Activated CD8-positive, alpha-beta memory T cell treated with anti-CD3 and anti-CD28 coated beads, Interleukin-2, amount 50 U/mL, for 1 hour (primary cell): ENCODE measurements at regions not wholly inside any gene's neighbourhood (a gene's known extent, or its start where the extent isn't known, plus 50 kb on each side); places are given as distances from the start of the nearest gene placed in this dataset.

Source experiments
- DNase-seq: peaks from one replicate; pipeline ENCODE4 v3.0.0-alpha.2; 2020; ENCODE audit errors: extremely low read depth

- no peak for DNase-seq
These were observed 107.0 kb upstream of the RFC3 start for GRCh38 chr13:33710924-33711323.

- no peak for DNase-seq
These were observed 106.5 kb upstream of the RFC3 start for GRCh38 chr13:33711436-33711835.

- DNase-seq, result no peak
These were observed 100.2 kb upstream of the RFC3 start for GRCh38 chr13:33717775-33718174.

GRCh38 chr13:33721724-33722123, 96.2 kb upstream of the RFC3 start:
- no peak for DNase-seq

- no peak for DNase-seq
These were observed 95.6 kb upstream of the RFC3 start for GRCh38 chr13:33722216-33722915.

- no peak for DNase-seq
These were observed 94.6 kb upstream of the RFC3 start for GRCh38 chr13:33723365-33723764.

- DNase-seq, result peak; percentile 16
These were observed 94.0 kb upstream of the RFC3 start for GRCh38 chr13:33723772-33724435.

- DNase-seq, result no peak
These were observed 92.6 kb upstream of the RFC3 start for GRCh38 chr13:33725340-33725739.

GRCh38 chr13:33727297-33728083, 90.5 kb upstream of the RFC3 start:
- DNase-seq, result no peak

GRCh38 chr13:33728271-33729037, 89.5 kb upstream of the RFC3 start:
- no peak for DNase-seq

- DNase-seq, result no peak
These were observed 87.8 kb upstream of the RFC3 start for GRCh38 chr13:33730147-33730546.

- DNase-seq, result no peak
These were observed 87.3 kb upstream of the RFC3 start for GRCh38 chr13:33730619-33731018.

- DNase-seq, result no peak
These were observed 82.7 kb upstream of the RFC3 start for GRCh38 chr13:33735276-33735675.

- no peak for DNase-seq
These were observed 78.7 kb upstream of the RFC3 start for GRCh38 chr13:33739254-33739653.

- no peak for DNase-seq
These were observed 77.8 kb upstream of the RFC3 start for GRCh38 chr13:33740134-33740538.

- DNase-seq, result no peak
These were observed 75.6 kb upstream of the RFC3 start for GRCh38 chr13:33742321-33742720.

- DNase-seq, result no peak
These were observed 74.2 kb upstream of the RFC3 start for GRCh38 chr13:33743438-33744368.

GRCh38 chr13:33744589-33745369, 73.2 kb upstream of the RFC3 start:
- DNase-seq, result no peak

GRCh38 chr13:33745370-33746324, 72.3 kb upstream of the RFC3 start:
- no peak for DNase-seq
